ENCODE measurements at regions not wholly inside any gene's neighbourhood (a gene's known extent, or its start where the extent isn't known, plus 50 kb on each side); places are given as distances from the start of the nearest gene placed in this dataset.
"Not testable (repeated sequence)": the region's sequence is repeated elsewhere in the genome, so short reads cannot be mapped to it uniquely, and the experiment has no call there.

- no peak for DNase-seq
These were observed 305.5 kb downstream of the FAT4 start for GRCh38 chr4:125620066-125620860.

- DNase-seq, result no peak
These were observed 310.2 kb downstream of the FAT4 start for GRCh38 chr4:125624951-125625350.

GRCh38 chr4:125626946-125627345, 312.2 kb downstream of the FAT4 start:
- no peak for DNase-seq

- no peak for DNase-seq
These were observed 324.4 kb downstream of the FAT4 start for GRCh38 chr4:125639182-125639621.

GRCh38 chr4:125641611-125642010, 326.9 kb downstream of the FAT4 start:
- no peak for DNase-seq

- DNase-seq, result no peak
These were observed 327.9 kb downstream of the FAT4 start for GRCh38 chr4:125642645-125643044.

GRCh38 chr4:125649452-125649851, 334.7 kb downstream of the FAT4 start:
- no peak for DNase-seq

GRCh38 chr4:125650557-125650956, 335.8 kb downstream of the FAT4 start:
- no peak for DNase-seq

- not testable (repeated sequence) for DNase-seq
These were observed 337.1 kb downstream of the FAT4 start for GRCh38 chr4:125651707-125652357.

- no peak for DNase-seq
These were observed 344.0 kb downstream of the FAT4 start for GRCh38 chr4:125658773-125659172.

GRCh38 chr4:125663896-125664767, 349.4 kb downstream of the FAT4 start:
- DNase-seq, result no peak

GRCh38 chr4:125666635-125667034, 351.9 kb downstream of the FAT4 start:
- DNase-seq, result no peak

- no peak for DNase-seq
These were observed 361.4 kb downstream of the FAT4 start for GRCh38 chr4:125676156-125676555.

- DNase-seq, result no peak
These were observed 361.8 kb downstream of the FAT4 start for GRCh38 chr4:125676583-125676982.

- no peak for DNase-seq
These were observed 363.0 kb downstream of the FAT4 start for GRCh38 chr4:125677665-125678307.

GRCh38 chr4:125679989-125680388, 365.2 kb downstream of the FAT4 start:
- no peak for DNase-seq

GRCh38 chr4:125681240-125681639, 366.5 kb downstream of the FAT4 start:
- no peak for DNase-seq

- DNase-seq, result no peak
These were observed 368.0 kb downstream of the FAT4 start for GRCh38 chr4:125682730-125683129.

- DNase-seq, result no peak
These were observed 374.1 kb downstream of the FAT4 start for GRCh38 chr4:125688841-125689240.

GRCh38 chr4:125689805-125690204, 375.1 kb downstream of the FAT4 start:
- DNase-seq, result no peak

- DNase-seq, result no peak
These were observed 378.5 kb downstream of the FAT4 start for GRCh38 chr4:125693228-125693627.

GRCh38 chr4:125702406-125702805, 387.7 kb downstream of the FAT4 start:
- DNase-seq, result no peak

GRCh38 chr4:125703443-125703842, 388.7 kb downstream of the FAT4 start:
- no peak for DNase-seq
